HG03432 (cell line): ENCODE measurements at regions not wholly inside any gene's neighbourhood (a gene's known extent, or its start where the extent isn't known, plus 50 kb on each side); places are given as distances from the start of the nearest gene placed in this dataset.
"Not testable (repeated sequence)": the region's sequence is repeated elsewhere in the genome, so short reads cannot be mapped to it uniquely, and the experiment has no call there.

Experiments
- ATAC-seq: cut with Tn5 transposase; IDR thresholded peaks from one replicate; pipeline ENCODE4 v1.9.1; 2021; ENCODE audit warnings: mild to moderate bottlenecking, moderate library complexity; ENCODE audit not compliant: unreplicated experiment

- ATAC-seq, result no peak
Measured at GRCh38 chr14:24744641-24745040, 110.7 kb upstream of the GZMB start.

- no peak for ATAC-seq
Measured at GRCh38 chr14:24741871-24742270, 107.9 kb upstream of the GZMB start.

DNA sequence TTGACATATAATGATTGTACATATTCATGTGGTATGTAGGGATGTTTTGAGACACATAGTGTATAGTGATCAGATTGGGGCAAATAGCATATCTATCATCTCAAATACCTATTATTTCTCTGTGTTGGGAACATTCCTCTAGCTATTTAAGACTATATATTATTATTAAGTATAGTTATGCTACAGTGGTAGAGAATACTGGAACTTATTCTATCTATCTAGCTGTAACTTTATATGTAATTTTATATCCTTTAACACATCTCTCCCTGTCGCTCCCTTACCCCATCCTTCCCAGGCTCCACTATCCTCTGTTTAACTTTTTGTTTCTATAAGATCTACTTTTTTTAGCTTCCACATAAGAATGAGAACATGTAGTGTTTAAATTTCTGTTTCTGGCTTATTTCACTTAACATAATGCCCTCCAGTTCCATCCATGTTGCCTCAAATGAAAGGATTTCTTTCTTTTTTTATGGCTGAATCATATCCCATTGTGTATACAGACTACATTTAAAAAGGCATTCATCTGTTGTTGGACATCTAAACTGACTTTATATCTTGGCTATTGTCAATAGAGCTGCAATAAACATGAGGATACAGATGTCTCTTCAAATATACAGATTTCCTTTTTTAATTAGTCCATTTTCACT lies 102.1 kb upstream of the GZMB start:
- ATAC-seq, result no peak

DNA sequence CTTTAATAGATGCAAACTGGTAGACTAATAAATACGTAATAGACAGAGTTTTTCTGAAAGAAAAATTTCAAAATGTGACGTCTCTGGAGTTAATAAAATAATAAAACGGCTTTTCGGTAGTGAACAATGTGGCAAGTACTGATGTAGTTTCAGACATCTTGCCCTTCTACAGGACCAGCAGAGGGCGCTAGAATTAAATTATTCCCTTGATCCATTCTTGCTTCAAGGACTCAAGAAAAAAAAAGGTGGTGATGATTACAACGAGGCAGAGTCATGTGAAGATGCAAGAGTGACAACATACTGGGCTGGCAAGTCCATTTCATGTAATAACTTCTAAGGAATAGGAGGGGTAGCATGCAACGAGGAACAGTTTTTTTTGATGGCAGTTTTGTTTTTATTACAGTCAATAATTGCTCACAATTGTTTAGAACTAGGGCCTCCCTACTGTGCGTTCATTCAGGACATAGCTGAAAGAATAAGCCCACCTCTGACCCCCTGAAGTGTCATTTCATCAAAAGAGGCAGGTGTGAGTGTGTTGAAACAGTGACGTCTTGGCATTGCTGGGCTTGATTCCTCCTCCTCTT lies 101.0 kb upstream of the GZMB start:
- no peak for ATAC-seq

DNA sequence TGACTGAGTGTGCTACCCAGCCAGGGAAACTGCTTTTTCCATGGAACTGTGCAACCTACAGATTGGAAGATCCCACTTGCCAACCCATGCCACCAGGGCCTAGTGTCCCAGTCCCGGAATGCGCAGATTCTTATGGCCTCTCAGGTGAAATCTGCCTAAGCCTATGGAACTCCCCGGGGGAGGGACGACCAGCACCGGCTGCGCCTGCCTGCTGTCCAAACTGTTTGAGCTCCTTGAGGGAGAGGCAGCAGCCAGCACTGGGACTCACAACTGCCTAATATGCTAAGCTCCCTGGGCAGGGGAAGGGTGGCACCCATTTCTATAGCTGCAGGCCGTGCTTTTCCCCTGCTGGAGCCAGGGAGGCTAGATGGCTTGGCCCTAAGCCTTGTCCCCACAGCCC lies 92.5 kb upstream of the GZMB start:
- ATAC-seq, result no peak

DNA sequence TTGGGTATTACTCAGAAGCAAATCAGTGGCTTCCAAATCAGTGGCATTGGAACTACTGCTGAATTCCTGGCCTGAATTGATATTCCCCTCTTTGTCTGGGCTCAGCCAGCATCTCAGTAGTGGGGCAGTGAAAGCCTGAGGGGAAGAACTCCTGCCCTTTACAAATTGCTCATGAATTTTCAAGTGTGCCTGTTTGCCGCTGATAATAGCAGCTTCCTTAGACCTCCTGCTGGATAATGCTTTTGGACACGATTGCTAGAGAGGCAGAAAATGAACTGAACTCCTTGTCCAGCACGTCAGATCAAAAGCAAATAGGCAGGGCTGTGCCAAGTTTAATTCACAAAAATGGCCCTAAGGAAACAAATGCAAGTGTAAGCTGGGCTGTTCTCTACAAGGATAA lies 91.3 kb upstream of the GZMB start:
- ATAC-seq, result no peak

- ATAC-seq, result no peak
Measured at GRCh38 chr14:24721775-24722174, 87.8 kb upstream of the GZMB start.

DNA sequence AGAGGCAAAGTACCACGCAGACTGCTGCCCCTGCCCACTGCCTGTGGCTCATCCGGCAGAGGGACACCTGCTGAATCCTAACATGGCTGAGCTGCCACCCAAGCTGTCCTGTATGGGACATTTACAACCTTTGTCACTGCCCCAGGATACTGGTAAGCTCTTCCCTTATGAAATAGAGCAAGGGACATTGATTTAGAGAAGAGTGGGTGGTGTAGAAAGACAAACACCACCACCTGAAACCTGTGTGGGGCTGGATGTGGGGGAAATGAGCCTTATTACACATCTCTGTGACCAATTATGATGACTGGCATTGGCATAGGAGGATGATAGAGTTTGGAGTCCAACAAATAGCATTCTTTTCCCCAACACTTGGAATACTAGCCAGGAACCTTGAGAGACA lies 81.2 kb upstream of the GZMB start:
- ATAC-seq, result no peak

DNA sequence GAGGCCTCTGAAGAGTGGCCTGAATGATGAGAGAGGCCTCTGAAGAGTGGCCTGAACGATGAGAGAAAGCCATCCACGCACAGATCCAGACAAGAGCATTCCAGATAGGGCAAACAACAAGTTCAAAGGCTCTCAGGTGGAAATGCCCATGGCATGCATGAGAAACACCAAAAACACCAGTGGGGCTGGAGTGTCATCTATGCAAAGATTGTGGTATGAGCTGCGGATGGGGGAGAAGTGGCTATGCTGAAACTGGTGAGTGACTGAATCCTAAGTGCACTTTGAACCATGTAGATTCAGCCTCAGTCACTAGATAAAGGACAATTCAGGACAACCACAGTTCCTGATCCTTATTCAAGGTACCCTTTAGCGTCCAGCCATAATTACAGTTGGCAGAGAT lies 79.4 kb upstream of the GZMB start:
- peak; percentile 75 for ATAC-seq

- ATAC-seq, result peak; percentile 28
Measured at GRCh38 chr14:24712909-24713308, 78.9 kb upstream of the GZMB start.

DNA sequence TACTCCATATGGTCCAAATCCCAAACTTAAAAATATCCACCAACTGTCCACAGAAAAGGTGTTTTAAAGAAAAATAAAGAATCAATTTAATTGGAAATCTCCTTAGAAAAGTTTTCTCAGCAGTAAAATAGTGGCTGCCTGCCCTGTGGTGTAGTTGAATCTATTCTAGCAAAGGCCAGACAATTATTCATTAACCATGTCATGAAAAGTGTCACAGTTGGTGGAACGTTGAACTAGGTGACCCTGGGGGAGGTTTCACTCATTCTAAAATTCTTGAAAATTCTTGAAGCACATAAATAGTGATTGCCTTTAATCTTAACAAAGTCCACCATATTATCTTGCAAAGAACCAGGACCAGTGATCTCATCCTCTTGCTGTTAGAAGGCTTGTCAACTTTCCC lies 78.4 kb upstream of the GZMB start:
- no peak for ATAC-seq

- no peak for ATAC-seq
Measured at GRCh38 chr14:24710403-24711112, 76.6 kb upstream of the GZMB start.

DNA sequence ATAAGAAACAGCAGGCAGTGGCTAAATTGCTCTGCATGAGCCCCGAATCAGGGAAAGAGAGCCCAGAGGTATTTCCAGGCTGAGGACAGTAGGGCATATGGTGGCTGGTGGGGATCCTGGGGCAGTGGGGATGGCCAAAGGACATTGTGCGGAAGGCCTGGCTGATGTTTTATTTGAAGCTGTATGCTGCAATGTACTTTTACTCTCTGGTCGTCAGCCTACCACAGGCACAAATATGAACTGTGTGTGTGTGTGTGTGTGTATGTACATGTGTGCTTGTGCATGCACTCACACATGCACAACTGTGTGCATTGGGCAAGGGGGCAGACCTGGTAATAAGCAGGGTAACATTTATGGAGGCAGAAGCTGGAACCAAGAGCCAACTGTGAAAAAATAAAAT lies 74.7 kb upstream of the GZMB start:
- ATAC-seq, result no peak

DNA sequence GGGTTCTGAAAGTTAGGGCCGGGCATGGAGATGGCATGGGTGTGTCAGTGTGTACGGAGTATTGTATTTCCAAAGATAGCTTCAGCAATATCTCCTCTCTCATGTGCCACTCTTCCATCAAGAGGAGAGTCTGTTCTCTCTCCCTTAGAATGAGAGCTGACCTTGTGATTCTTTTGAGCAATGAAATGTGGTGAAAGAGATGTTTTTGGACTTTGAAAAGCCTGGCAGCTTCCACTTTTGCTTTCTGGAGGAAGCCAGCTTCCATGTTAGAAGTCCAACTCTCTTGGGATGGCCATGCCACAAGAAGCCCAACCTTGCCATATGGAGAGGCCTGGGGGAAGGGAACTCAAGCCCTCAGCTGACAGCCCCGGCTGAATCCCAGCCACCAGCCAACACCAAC lies 72.4 kb upstream of the GZMB start:
- ATAC-seq, result no peak

DNA sequence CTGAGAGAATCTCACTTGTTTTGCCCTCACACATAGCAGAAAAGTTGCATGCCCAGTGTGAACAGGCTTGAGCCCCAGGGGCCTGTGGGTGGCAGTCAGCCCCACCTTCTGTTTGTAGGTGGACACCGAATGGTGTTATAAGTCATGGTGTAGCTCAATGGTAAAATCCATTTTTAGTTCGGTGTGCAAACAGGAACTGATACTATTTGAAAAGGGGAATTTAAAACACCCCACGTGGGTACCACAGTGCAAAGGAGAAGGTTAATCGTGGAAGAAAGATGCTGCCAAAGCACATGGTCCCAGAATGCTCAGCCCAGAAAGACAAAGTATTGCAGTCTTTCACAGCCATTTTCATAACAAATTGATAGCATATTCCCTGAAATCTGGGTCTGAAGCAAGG lies 71.8 kb upstream of the GZMB start:
- peak; percentile 88 for ATAC-seq

- no peak for ATAC-seq
Measured at GRCh38 chr14:24701062-24701461, 67.1 kb upstream of the GZMB start.

GRCh38 chr14:24700511-24700910 lies 66.5 kb upstream of the GZMB start:
- no peak for ATAC-seq

DNA sequence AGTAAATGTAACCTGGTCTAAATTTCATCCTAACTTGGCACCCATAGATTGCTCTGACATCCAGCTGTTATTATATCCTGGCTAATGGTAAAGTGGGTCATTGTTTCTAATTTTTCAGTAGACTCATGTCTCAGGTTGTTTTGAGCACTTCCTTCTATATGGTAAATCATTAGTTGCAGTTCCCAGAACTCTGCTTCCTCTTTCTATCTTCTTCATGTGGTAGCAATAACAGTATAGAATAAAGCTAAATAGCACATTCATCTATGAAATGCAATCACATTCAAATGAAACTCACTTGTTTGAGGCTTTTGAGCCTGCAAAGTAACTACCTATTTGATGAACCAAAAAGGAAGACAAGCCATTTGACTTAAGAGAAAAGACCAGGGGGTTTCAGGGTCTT lies 65.1 kb upstream of the GZMB start:
- peak; percentile 50 for ATAC-seq

DNA sequence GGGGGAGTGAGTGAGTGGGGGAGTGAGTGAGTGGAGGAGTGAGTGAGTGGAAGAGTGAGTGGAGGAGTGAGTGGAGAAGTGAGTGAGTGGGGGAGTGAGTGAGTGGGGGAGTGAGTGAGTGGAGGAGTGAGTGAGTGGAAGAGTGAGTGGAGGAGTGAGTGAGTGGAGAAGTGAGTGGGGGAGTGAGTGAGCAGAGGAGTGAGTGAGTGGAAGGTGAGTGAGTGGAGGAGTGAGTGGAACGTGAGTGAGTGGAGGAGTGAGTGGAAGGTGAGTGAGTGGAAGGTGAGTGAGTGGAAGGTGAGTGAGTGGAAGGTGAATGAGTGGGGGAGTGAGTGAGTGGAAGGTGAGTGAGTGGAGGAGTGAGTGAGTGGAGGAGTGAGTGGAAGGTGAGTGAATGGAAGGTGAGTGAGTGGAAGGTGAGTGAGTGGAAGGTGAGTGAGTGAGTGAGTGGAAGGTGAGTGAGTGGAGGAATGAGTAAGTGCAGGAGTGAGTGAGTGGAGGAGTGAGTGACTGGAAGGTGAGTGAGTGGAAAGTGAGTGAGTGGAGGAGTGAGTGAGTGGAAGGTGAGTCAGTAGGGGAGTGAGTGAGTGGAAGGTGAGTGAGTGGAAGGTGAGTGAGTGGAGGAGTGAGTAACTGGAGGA lies 62.4 kb upstream of the GZMB start:
- ATAC-seq, result not testable (repeated sequence)

DNA sequence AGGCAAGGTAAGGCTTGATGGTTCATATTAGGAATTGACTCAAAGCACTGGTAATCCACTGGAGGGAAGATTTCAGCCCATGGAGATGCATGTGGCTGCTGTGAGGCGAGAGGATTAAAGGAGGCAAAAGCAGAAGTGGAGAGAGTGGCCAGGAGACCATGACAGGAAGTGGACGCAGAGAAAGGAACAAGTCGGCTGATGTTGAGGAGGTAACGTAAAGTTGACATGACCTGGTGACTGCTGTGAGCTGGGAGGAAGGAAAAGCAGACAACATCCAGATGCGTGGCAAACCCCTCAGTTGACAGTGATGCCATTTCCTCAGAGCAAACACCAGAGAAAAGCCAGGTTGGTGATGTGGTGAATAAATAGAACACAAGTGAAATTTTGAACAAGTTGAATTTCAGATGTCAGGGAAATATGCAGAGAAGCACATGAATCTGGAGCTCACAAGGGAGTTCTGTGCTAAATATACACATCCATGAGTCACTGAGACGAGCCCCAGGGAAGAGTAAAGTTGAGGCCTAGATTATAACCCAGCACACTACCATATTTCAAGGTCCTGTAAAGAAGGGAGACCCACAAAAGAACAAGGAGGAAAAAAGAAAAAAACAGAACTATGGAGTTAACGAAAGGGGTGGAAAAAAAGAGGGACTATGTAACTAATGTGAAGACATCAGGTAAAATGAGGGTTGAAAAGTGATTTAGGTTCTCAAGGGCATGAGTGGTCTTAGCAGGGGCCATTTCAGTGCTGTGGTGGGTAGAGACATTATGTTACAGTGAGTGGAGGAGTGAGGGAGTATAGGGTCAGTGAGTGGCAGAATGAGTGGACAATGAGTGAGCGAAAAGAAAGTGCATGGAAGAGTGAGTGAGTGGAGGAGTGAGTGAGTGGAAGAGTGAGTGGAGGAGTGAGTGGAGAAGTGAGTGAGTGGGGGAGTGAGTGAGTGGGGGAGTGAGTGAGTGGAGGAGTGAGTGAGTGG lies 61.6 kb upstream of the GZMB start:
- ATAC-seq, result peak; percentile 69

DNA sequence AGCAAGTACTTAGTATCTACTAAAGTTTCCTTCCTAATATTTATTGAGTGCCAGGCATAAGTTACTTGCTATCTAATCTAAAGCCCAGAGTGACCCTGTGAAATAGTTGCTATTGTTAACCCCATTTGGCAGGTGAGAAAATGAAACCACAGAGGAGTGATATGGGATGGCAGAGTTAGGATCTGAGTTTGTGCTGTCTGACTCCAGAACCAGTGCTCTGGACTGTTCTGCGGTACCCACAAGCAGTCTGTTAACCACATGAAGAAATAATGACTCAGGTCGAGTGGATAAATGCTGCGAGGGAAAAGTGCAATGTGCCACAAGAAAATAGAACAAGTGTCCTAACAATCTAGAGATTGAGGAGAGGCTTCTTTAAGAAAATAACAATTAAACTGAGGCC lies 60.7 kb upstream of the GZMB start:
- ATAC-seq, result no peak
